ENCODE measurements at regions not wholly inside any gene's neighbourhood (a gene's known extent, or its start where the extent isn't known, plus 50 kb on each side); places are given as distances from the start of the nearest gene placed in this dataset.

DNA sequence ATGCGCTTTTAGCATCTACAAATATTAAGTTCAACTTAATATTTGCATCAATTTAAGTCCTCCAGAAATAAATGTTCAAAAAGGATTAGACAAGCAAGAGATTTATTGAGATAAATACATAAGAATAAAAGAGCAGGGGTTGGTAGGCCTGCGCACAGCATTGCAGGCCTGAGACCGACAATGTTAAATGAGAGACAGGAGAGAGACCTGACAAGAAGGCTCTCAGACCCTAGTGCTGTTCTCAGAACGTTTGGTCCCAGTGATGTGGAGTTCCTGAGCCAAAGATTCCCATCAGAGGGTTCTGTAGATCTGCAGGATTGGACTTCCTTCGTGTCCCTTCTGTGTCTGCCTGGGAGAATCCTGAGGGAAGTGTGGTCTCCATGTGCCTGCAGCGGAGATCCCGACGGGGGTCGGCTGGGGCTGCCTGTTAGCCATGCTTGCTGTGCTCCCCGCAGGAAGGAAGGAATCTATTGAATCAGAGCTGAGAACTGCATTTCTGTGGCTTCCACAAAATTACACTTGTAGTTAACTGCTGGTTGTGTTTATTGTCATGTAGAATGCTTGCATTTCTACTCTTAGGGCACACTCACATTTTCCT, 369.9 kb upstream of the SLC10A2 start:
- Mint-ChIP-seq H3K27me3 (no peaks in the 10 kb centered on the region), H3K36me3 (no peaks in the 10 kb centered on the region), H3K27ac (no peak overlapping the region), H3K4me1 (ENCODE audit: low read depth) (no peaks in the 10 kb centered on the region), H3K4me3 (no peak overlapping the region), H3K9me3 (ENCODE audit: low read depth) (peaks cover 2% of the 10 kb centered on the region)

DNA sequence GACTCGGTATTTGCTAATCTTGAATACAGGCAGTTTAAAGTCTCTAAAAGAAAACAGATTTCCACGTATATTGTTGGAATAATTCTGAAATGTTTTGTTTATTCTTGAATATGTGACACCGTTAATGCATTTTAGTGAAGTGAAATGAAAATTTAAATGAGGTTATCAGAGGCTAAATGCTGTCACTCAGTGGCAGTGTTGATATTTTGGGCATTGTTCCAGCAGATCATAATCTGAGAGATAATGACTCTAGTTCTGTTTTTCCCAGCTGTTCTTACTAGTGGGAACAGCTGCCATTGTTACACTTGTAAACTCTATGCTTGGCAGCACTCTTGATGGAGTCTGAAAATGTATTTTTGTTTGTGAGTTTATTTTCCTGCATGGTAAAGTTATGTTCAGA, 365.6 kb upstream of the SLC10A2 start:
- H3K36me3 Mint-ChIP-seq: no peaks in the 10 kb centered on the region
- H3K4me3 Mint-ChIP-seq: no peak overlapping the region
- peaks cover 3% of the 10 kb centered on the region for H3K9me3 Mint-ChIP-seq (ENCODE audit: low read depth)
- no peak overlapping the region for H3K27ac Mint-ChIP-seq
- no peaks in the 10 kb centered on the region for H3K27me3 Mint-ChIP-seq
- H3K4me1 Mint-ChIP-seq (ENCODE audit: low read depth): no peaks in the 10 kb centered on the region

- H3K9me3 Mint-ChIP-seq (ENCODE audit: low read depth): peaks cover 3% of the 10 kb centered on the region
- no peaks in the 10 kb centered on the region for H3K36me3 Mint-ChIP-seq
- H3K4me1 Mint-ChIP-seq (ENCODE audit: low read depth): no peaks in the 10 kb centered on the region
- no peak overlapping the region for H3K4me3 Mint-ChIP-seq
- H3K27ac Mint-ChIP-seq: no peak overlapping the region
- no peaks in the 10 kb centered on the region for H3K27me3 Mint-ChIP-seq
Measured at GRCh38 chr13:103430368-103430767, 364.2 kb upstream of the SLC10A2 start.

- Mint-ChIP-seq H3K27ac (no peak overlapping the region), H3K9me3 (ENCODE audit: low read depth) (no peaks in the 10 kb centered on the region), H3K36me3 (no peaks in the 10 kb centered on the region), H3K4me1 (ENCODE audit: low read depth) (no peaks in the 10 kb centered on the region), H3K27me3 (no peaks in the 10 kb centered on the region), H3K4me3 (no peak overlapping the region)
Measured at GRCh38 chr13:103410002-103410401, 343.8 kb upstream of the SLC10A2 start.

GRCh38 chr13:103406967-103407366, 340.8 kb upstream of the SLC10A2 start:
- no peak overlapping the region for H3K27ac Mint-ChIP-seq
- H3K36me3 Mint-ChIP-seq: no peaks in the 10 kb centered on the region
- H3K27me3 Mint-ChIP-seq: no peaks in the 10 kb centered on the region
- no peak overlapping the region for H3K4me3 Mint-ChIP-seq
- peaks cover 3% of the 10 kb centered on the region for H3K9me3 Mint-ChIP-seq (ENCODE audit: low read depth)
- H3K4me1 Mint-ChIP-seq (ENCODE audit: low read depth): no peaks in the 10 kb centered on the region

DNA sequence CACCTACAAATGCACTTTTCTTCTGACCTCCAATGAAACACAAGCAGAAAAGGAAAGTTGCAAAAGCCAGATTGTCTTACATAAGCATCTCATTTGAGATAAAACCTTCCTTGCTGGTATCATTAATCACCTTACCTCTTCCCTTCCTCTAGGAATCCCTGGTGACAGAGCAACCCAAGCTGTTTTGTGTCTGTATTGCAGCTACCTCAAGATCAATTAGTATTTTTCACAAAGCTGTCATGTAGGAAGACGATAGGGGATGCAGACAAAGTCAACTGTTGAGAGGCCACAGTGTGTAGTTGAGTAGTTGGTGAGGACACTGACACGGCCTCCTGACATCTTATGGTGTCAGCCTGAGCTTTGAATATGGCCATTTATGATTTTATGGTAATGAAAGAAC, 339.1 kb upstream of the SLC10A2 start:
- H3K4me3 Mint-ChIP-seq: no peak overlapping the region
- no peak overlapping the region for H3K27ac Mint-ChIP-seq
- no peaks in the 10 kb centered on the region for H3K4me1 Mint-ChIP-seq (ENCODE audit: low read depth)
- H3K27me3 Mint-ChIP-seq: no peaks in the 10 kb centered on the region
- peaks cover 3% of the 10 kb centered on the region for H3K9me3 Mint-ChIP-seq (ENCODE audit: low read depth)
- no peaks in the 10 kb centered on the region for H3K36me3 Mint-ChIP-seq

DNA sequence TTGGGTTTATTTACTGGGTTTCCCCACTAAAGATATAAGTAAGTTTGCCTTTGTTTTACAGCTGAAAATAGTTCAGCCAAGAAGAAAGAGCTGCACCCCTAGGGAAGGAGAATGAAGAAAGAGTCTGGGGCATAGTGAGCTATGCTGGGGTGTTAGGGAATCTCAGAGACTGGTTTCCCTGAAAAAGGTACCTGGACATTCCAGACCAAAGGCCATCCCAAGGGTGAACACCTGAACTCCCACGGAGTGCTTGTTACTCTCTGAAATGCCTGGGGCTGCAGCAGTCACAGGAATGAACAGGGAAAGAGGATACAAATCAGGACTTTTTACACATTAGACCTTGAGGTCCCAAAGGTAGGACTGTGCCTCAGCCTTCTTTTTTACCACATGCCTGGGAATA, 337.6 kb upstream of the SLC10A2 start:
- Mint-ChIP-seq H3K36me3 (no peaks in the 10 kb centered on the region), H3K27me3 (no peaks in the 10 kb centered on the region), H3K27ac (no peak overlapping the region), H3K4me3 (no peak overlapping the region), H3K4me1 (ENCODE audit: low read depth) (no peaks in the 10 kb centered on the region), H3K9me3 (ENCODE audit: low read depth) (peaks cover 3% of the 10 kb centered on the region)

- H3K4me3 Mint-ChIP-seq: no peak overlapping the region
- H3K9me3 Mint-ChIP-seq (ENCODE audit: low read depth): peaks cover 3% of the 10 kb centered on the region
- no peaks in the 10 kb centered on the region for H3K36me3 Mint-ChIP-seq
- no peak overlapping the region for H3K27ac Mint-ChIP-seq
- H3K27me3 Mint-ChIP-seq: no peaks in the 10 kb centered on the region
- H3K4me1 Mint-ChIP-seq (ENCODE audit: low read depth): no peaks in the 10 kb centered on the region
Measured at GRCh38 chr13:103403148-103403740, 337.0 kb upstream of the SLC10A2 start.

DNA sequence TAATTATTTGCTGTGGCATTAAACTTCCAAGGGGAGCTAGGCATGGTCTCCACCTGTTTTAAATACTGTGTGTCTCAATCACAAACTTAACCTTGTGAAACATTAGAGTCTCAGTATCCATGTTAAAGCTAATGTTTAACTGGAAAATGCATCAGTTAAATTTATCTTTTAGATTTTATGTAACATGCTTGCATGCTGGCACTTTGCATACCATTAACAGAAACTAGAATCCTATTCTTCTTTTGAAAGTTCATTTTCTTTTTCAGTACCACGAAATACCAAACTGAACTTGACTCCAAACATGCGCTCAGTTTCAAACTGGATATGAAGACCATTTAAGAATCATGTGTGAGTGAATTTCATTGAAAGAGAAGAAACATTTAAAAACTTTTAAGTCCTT, 328.9 kb upstream of the SLC10A2 start:
- Mint-ChIP-seq H3K4me1 (ENCODE audit: low read depth) (no peaks in the 10 kb centered on the region), H3K4me3 (no peak overlapping the region), H3K27me3 (no peaks in the 10 kb centered on the region), H3K27ac (no peak overlapping the region), H3K36me3 (no peaks in the 10 kb centered on the region), H3K9me3 (ENCODE audit: low read depth) (no peaks in the 10 kb centered on the region)

DNA sequence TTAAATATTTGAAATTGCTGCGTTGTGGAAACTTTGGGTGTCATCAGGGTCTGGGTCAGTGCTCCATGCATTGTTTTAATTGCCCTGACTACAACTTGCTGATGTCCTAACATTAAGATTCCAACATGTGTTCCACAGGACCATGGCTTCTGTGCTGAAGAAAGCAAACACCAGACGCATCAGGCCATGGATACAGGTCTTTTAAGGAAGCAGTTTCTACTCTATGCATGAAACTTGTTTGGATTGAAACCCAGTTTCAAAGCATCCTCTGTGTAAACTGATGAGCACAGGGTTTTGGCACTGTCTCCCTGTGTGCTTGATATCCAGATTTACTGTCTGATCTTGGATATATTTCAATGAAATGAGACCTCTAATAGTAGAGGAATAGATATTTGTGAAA, 328.4 kb upstream of the SLC10A2 start:
- no peaks in the 10 kb centered on the region for H3K36me3 Mint-ChIP-seq
- H3K27ac Mint-ChIP-seq: no peak overlapping the region
- H3K9me3 Mint-ChIP-seq (ENCODE audit: low read depth): no peaks in the 10 kb centered on the region
- no peaks in the 10 kb centered on the region for H3K4me1 Mint-ChIP-seq (ENCODE audit: low read depth)
- no peak overlapping the region for H3K4me3 Mint-ChIP-seq
- no peaks in the 10 kb centered on the region for H3K27me3 Mint-ChIP-seq

- Mint-ChIP-seq H3K4me1 (ENCODE audit: low read depth) (no peaks in the 10 kb centered on the region), H3K27me3 (no peaks in the 10 kb centered on the region), H3K9me3 (ENCODE audit: low read depth) (no peaks in the 10 kb centered on the region), H3K4me3 (no peak overlapping the region), H3K36me3 (no peaks in the 10 kb centered on the region), H3K27ac (no peak overlapping the region)
Measured at GRCh38 chr13:103391936-103392335, 325.7 kb upstream of the SLC10A2 start.

DNA sequence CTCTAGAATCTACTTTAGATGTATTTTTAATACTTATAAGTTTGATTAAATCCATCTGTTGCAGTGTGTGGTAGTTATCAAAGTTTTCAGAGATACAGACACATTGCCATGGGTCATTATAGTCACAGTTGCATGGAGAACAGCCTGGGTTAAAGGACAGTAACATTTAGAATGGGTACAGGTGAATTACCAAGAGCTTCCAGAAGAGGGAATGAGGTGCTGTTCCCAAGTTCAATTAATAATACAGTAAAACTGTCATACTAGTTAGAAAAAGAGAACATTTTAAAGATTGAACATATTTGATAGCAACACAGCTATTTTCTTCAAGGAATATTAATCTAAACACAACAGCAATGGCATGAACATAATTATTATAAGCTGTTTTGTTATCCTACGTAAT, 322.6 kb upstream of the SLC10A2 start:
- no peaks in the 10 kb centered on the region for H3K4me1 Mint-ChIP-seq (ENCODE audit: low read depth)
- no peaks in the 10 kb centered on the region for H3K9me3 Mint-ChIP-seq (ENCODE audit: low read depth)
- H3K27me3 Mint-ChIP-seq: no peaks in the 10 kb centered on the region
- no peak overlapping the region for H3K4me3 Mint-ChIP-seq
- no peaks in the 10 kb centered on the region for H3K36me3 Mint-ChIP-seq
- H3K27ac Mint-ChIP-seq: no peak overlapping the region

DNA sequence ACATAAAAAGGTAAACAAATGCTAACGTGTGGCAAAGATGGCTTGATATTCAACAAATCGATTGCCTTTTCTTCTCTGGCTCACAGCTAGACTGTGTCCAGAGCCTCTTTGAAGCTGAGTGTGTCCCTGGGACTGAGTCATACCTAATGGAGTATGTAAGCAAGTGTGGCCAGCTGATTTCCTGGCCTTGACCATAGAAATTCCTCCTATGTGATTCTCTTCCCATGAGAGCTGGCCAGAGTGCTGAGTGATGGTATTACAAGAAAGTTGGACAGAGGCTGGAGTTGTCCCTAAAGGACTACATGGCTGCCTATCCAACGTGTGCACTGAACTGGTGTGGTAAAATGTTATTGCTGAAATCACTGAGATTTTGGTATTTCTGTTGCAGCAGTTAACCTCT, 320.1 kb upstream of the SLC10A2 start:
- Mint-ChIP-seq H3K27ac (no peak overlapping the region), H3K36me3 (no peaks in the 10 kb centered on the region), H3K27me3 (no peaks in the 10 kb centered on the region), H3K4me3 (no peak overlapping the region), H3K4me1 (ENCODE audit: low read depth) (no peaks in the 10 kb centered on the region), H3K9me3 (ENCODE audit: low read depth) (peaks cover 11% of the 10 kb centered on the region)

DNA sequence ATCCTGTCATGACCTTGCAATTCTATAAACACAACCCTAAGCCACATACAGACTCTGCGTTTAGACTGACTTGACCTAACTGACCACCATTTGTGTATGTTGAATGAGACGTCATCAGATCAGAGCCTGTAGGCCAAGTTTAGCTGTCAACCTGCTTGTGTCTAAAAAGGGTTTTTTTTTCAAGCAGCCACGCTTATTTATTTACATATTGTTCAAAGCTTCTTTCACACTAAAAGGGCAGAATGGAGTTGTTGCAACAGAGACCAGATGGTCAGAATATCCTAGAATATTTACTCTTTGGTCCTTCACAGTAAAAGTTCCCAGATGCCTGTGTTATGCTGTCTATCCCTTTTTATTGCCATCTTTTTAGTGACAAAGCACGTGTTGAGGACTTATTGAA, 307.7 kb upstream of the SLC10A2 start:
- Mint-ChIP-seq H3K27ac (no peak overlapping the region), H3K27me3 (no peaks in the 10 kb centered on the region), H3K36me3 (no peaks in the 10 kb centered on the region), H3K4me3 (no peak overlapping the region), H3K4me1 (ENCODE audit: low read depth) (no peaks in the 10 kb centered on the region), H3K9me3 (ENCODE audit: low read depth) (peaks cover 5% of the 10 kb centered on the region)

- Mint-ChIP-seq H3K4me1 (ENCODE audit: low read depth) (no peaks in the 10 kb centered on the region), H3K4me3 (no peak overlapping the region)
Measured at GRCh38 chr13:103371271-103371670, 305.1 kb upstream of the SLC10A2 start.

DNA sequence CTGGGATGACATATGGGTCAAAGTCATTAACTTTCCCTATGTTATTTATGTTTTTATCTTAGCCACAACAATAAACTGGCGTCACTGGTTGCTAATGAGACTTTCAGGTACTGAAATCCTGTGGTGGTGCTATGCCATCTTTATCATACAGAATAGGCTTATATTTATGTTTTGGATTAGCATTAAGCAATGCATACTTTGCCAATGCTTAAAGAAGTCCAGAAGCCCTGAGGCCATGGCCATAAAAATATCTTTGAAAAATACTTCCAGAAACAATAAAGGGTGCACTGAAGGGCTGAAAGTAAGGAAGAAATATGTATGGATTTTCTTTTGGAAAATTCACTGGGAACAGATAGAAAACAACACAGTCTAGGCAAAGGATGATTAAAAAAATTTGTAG, 304.6 kb upstream of the SLC10A2 start:
- Mint-ChIP-seq H3K36me3 (no peaks in the 10 kb centered on the region), H3K9me3 (ENCODE audit: low read depth) (no peaks in the 10 kb centered on the region), H3K4me1 (ENCODE audit: low read depth) (no peaks in the 10 kb centered on the region), H3K27me3 (no peaks in the 10 kb centered on the region), H3K27ac (no peak overlapping the region), H3K4me3 (no peak overlapping the region)

More at GRCh38 chr13:103371271-103371670, 305.1 kb upstream of the SLC10A2 start:
- H3K27ac Mint-ChIP-seq: no peak overlapping the region
- no peaks in the 10 kb centered on the region for H3K36me3 Mint-ChIP-seq
- no peaks in the 10 kb centered on the region for H3K9me3 Mint-ChIP-seq (ENCODE audit: low read depth)
- no peaks in the 10 kb centered on the region for H3K27me3 Mint-ChIP-seq
